Lower leg skin (tissue), 4 donors: ENCODE measurements at regions not wholly inside any gene's neighbourhood (a gene's known extent, or its start where the extent isn't known, plus 50 kb on each side); places are given as distances from the start of the nearest gene placed in this dataset.
"Not testable (repeated sequence)": the region's sequence is repeated elsewhere in the genome, so short reads cannot be mapped to it uniquely, and the experiment has no call there.

Experiments
- DNase-seq, 2 donors: peaks; one replicate each; pipeline ENCODE4 v3.0.0-alpha.2; 2019; ENCODE audit warnings: low spot score in 2 of 2
- H3K4me3 ChIP-seq: fragments of 200-600 bp; sonication (generic); 2 replicates; pipeline ENCODE4 v1.5.1; 2017; ENCODE audit warnings: mild to moderate bottlenecking, low read depth; ENCODE audit not compliant: poor library complexity, severe bottlenecking
- POLR2A ChIP-seq, 2 donors: fragments of 450-650 bp; IDR thresholded peaks; one replicate each; pipeline ENCODE4 v1.6.1; 2016 to 2017; ENCODE audit warnings: antibody characterized with exemption in 2 of 2, mild to moderate bottlenecking in 1 of 2, moderate library complexity in 1 of 2
- WGBS, 2 donors: methylation state at CpG; one replicate each; pipeline ENCODE4 v1.1.5; 2018; 5-methylcytosine and 5-hydroxymethylcytosine counted together
- intact Hi-C: fragments of 100-400 bp; cut with DNase I; formaldehyde crosslinking; loops from one replicate; pipeline ENCODE4 v1.15.0; 2023; ENCODE audit warnings: low total_unique reads
- TF ChIP-seq, protein P1 (sequence below), 3 donors: fragments of 450-650 bp; IDR thresholded peaks; one replicate each; pipeline ENCODE4 v1.5.1; 2016; ENCODE audit warnings: antibody characterized with exemption in 3 of 3, mild to moderate bottlenecking in 3 of 3, moderate library complexity in 2 of 3

DNA sequence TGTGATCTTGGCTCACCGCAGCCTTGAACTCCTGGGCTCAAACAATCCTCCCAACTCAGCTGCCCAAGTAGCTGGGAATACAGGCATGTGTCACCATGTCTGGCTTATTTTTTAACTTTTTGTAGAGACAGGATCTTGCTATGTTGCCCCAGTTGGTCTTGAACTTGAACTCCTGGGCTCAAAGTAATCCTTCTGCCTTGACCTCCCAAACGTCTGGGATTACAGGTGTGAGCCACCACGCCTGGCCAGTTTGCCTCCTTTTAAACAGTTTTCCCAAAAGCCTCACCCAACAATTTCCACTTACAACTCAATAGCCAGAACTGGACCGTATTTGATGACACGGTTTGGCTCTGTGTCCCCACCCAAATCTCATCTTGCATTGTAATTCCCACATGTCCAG, 85.4 kb upstream of the FOXN2 start:
- WGBS, 2 donors: 89 to 93% methylated on average over 5 of the region's 5 CpGs
- DNase-seq: no peak
- no peak for TF ChIP-seq POLR2A (IDR thresholded peaks at IDR 0.05)
- TF ChIP-seq, protein P1, sequence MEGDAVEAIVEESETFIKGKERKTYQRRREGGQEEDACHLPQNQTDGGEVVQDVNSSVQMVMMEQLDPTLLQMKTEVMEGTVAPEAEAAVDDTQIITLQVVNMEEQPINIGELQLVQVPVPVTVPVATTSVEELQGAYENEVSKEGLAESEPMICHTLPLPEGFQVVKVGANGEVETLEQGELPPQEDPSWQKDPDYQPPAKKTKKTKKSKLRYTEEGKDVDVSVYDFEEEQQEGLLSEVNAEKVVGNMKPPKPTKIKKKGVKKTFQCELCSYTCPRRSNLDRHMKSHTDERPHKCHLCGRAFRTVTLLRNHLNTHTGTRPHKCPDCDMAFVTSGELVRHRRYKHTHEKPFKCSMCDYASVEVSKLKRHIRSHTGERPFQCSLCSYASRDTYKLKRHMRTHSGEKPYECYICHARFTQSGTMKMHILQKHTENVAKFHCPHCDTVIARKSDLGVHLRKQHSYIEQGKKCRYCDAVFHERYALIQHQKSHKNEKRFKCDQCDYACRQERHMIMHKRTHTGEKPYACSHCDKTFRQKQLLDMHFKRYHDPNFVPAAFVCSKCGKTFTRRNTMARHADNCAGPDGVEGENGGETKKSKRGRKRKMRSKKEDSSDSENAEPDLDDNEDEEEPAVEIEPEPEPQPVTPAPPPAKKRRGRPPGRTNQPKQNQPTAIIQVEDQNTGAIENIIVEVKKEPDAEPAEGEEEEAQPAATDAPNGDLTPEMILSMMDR (IDR thresholded peaks at IDR 0.05): no peak

DNA sequence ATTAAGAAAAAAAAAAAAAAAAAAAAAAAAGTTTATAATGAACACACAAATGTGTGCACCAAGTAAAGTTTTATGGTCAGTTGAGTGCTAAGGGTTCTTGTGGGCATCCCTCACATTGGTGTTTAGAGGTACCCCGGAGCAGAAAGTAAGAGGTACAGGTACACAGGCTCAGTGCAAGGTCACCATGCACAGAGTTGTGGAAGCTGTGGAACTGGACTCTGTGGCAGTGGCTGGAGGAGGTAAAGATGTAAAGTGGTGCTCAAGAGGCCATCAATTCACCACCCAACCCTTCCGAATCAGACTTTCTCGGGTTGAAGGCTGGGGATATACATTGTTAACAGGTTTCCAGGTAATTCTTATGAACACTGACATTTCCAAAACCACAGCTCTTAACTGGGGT, 83.6 kb upstream of the FOXN2 start:
- 97 to 98% methylated on average over 3 of the region's 3 CpGs for WGBS, 2 donors
- DNase-seq: no peak
- intact Hi-C loops: loop anchor here (10.0 kb wide), 1 partner anchor 164 kb away; no protein-coding TSS in a partner anchor
- no peak overlapping the region for H3K4me3 ChIP-seq
- TF ChIP-seq POLR2A (IDR thresholded peaks at IDR 0.05): no peak
- TF ChIP-seq, protein P1 (IDR thresholded peaks at IDR 0.05): no peak

More for the DNA sequence above, 85.4 kb upstream of the FOXN2 start:
- intact Hi-C loops: no loop called here
- no peak overlapping the region for H3K4me3 ChIP-seq

DNA sequence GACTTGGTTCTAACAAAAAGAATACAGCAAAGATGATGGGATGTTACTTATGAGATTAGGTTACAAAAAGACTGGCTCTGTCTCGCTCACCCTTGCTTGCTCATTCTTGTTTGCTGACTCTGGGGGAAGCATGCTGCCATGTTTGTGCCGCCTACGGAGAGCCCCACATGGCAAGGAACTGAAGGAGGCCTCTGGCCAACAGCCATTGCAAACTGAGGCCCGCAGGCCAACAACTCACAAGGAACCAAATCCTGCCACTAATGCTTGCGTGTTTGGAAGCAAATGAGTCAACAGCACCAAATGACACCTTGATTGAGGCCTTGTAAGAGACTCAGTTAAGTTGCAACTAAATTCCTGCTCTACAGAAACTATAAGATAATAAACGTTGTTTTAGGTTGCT, 82.1 kb upstream of the FOXN2 start:
- WGBS, 2 donors: 81 to 92% methylated on average over 6 of the region's 6 CpGs
- TF ChIP-seq, protein P1 (IDR thresholded peaks at IDR 0.05): no peak
- no peak for TF ChIP-seq POLR2A (IDR thresholded peaks at IDR 0.05)
- intact Hi-C loops: loop anchor here (10.0 kb wide), 1 partner anchor 162 kb away; no protein-coding TSS in a partner anchor

DNA sequence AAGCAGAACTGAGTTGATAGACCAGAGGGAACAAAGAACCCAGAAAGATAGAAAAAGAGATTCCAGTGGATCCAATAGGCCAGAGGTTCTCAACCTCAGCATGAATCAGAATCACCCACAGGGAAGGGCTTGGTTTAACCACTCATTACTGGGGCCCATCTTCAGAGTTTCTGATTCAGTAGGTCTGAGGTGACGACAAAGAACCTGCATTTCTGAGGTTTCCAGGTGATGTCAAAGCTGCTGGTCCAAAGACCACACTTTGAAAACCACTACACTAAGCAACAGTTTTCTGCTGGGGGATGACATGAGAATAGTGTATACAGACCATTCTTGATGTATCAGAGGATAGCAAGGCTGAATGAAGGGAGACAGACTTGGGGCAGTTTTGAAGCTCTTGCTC, 81.5 kb upstream of the FOXN2 start:
- TF ChIP-seq, protein P1 (IDR thresholded peaks at IDR 0.05): no peak
- no peak for TF ChIP-seq POLR2A (IDR thresholded peaks at IDR 0.05)
- DNase-seq: no peak
- H3K4me3 ChIP-seq: no peak overlapping the region
- WGBS, 2 donors: 94 to 95% methylated on average over 1 of the region's 1 CpG
- intact Hi-C loops: loop anchor here (10.0 kb wide), 1 partner anchor 162 kb away; no protein-coding TSS in a partner anchor

More for the DNA sequence above, 82.1 kb upstream of the FOXN2 start:
- no peak for DNase-seq
- H3K4me3 ChIP-seq: no peak overlapping the region

DNA sequence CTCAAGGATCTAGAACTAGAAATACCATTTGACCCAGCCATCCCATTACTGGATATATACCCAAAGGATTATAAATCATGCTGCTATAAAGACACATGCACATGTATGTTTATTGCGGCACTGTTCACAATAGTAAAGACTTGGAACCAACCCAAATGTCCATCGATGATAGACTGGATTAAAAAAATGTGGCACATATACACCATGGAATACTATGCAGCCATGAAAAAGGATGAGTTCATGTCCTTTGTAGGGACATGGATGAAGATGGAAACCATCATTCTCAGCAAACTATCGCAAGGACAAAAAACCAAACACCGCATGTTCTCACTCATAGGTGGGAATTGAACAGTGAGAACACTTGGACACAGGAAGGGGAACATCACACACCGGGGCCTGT, 80.7 kb upstream of the FOXN2 start:
- intact Hi-C loops: loop anchor here (10.0 kb wide), 1 partner anchor 161 kb away; no protein-coding TSS in a partner anchor
- not testable (repeated sequence) for DNase-seq, H3K4me3 ChIP-seq
- WGBS, 2 donors: 91 to 95% methylated on average over 5 of the region's 5 CpGs

DNA sequence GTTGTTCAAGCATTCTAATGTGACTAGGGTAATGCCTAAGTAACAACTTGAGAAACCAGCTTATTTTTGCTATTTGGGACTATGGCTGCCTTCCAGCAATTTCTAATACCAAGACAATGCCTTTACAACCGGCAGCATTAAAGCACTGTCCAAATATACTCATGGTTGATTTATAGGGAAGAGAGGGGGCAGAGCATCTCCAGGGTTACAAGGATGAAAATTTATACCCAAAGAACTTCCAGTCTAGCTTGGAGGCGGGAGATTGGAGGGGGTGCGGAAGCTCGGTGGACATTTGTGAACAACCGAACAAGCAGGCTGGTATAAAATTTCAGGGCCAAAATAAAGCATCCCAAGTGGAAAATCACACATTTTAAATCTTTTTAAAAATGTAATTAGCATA, 79.4 kb upstream of the FOXN2 start:
- DNase-seq: no peak
- TF ChIP-seq POLR2A (IDR thresholded peaks at IDR 0.05): no peak
- TF ChIP-seq, protein P1 (IDR thresholded peaks at IDR 0.05): no peak
- 68 to 75% methylated on average over 5 of the region's 5 CpGs for WGBS, 2 donors
- H3K4me3 ChIP-seq: no peak overlapping the region
- intact Hi-C loops: loop anchor here (10.0 kb wide), 1 partner anchor 160 kb away; no protein-coding TSS in a partner anchor
